Fibroblast of the aortic adventitia (primary cell): ENCODE measurements at regions not wholly inside any gene's neighbourhood (a gene's known extent, or its start where the extent isn't known, plus 50 kb on each side); places are given as distances from the start of the nearest gene placed in this dataset.

ENCODE experiments used
- DNase-seq: peaks from one replicate; pipeline ENCODE4 v3.0.0-alpha.2; 2010; ENCODE audit warnings: low read depth
- H3K4me3 ChIP-seq: 2 replicates; pipeline ENCODE4 v1.5.1; 2011; ENCODE audit warnings: low read depth, mild to moderate bottlenecking, control low read depth, low read length, moderate library complexity
- CTCF ChIP-seq: IDR thresholded peaks from 2 replicates; pipeline ENCODE4 v1.5.1; 2011; ENCODE audit warnings: mild to moderate bottlenecking, low read length, control low read depth, inconsistent platforms; ENCODE audit not compliant: insufficient read depth

- no peak for TF ChIP-seq CTCF
- H3K4me3 ChIP-seq, result no peak overlapping the region
- peak; percentile 92 for DNase-seq
These were observed 520.7 kb upstream of the TCF4 start for GRCh38 chr18:56108478-56109367.

GRCh38 chr18:56107821-56108477, 520.0 kb upstream of the TCF4 start:
- no peak overlapping the region for H3K4me3 ChIP-seq
- TF ChIP-seq CTCF, result no peak
- DNase-seq, result no peak

- H3K4me3 ChIP-seq, result no peak overlapping the region
- no peak for TF ChIP-seq CTCF
- no peak for DNase-seq
These were observed 512.2 kb upstream of the TCF4 start for GRCh38 chr18:56100090-56100722.

- no peak overlapping the region for H3K4me3 ChIP-seq
- DNase-seq, result no peak
- no peak for TF ChIP-seq CTCF
These were observed 509.6 kb upstream of the TCF4 start for GRCh38 chr18:56097621-56098020.

GRCh38 chr18:56096861-56097260, 508.9 kb upstream of the TCF4 start:
- no peak overlapping the region for H3K4me3 ChIP-seq
- no peak for TF ChIP-seq CTCF
- no peak for DNase-seq

- no peak overlapping the region for H3K4me3 ChIP-seq
- no peak for DNase-seq
- TF ChIP-seq CTCF, result no peak
These were observed 501.7 kb upstream of the TCF4 start for GRCh38 chr18:56089612-56090258.
